Stimulated activated CD8-positive, alpha-beta memory T cell treated with anti-CD3 and anti-CD28 coated beads, Interleukin-4, amount 100 ng/mL, for 24 hours (primary cell): ENCODE measurements at regions not wholly inside any gene's neighbourhood (a gene's known extent, or its start where the extent isn't known, plus 50 kb on each side); places are given as distances from the start of the nearest gene placed in this dataset.
"Not testable (repeated sequence)": the region's sequence is repeated elsewhere in the genome, so short reads cannot be mapped to it uniquely, and the experiment has no call there.

ENCODE experiments used
- DNase-seq: peaks from one replicate; pipeline ENCODE4 v3.0.0-alpha.2; 2020; ENCODE audit warnings: low read depth

DNA sequence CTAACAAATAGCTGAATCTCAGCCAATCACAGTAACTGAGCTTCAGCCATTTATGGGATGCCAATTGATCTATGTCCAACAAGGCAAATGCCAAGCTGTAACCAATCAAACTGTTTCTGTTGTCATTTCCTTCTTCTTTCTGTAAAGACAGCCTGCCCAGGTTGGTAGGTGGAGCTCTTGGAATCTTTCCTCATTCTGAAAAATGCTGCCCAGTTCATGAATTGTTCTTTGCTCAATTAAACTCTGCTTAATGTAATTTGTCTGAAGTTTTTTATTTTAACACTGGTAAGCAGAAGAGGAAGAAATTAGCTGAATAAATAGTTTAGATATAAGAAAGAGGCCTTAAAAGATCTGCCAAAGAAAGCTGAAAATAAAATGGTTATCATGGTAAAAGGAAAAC lies 1235.6 kb downstream of the EFNA5 start:
- no peak for DNase-seq

DNA sequence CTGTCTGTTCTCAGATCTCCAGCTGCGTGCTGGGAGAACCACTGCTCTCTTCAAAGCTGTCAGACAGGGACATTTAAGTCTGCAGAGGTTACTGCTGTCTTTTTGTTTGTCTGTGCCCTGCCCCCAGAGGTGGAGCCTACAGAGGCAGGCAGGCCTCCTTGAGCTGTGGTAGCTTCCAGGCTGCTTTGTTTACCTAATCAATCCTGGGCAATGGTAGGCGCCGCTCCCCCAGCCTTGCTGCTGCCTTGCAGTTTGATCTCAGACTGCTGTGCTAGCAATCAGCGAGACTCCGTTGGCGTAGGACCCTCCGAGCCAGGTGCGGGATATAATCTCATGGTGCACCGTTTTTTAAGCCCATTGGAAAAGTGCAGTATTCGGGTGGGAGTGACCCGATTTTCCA lies 1240.0 kb downstream of the EFNA5 start:
- DNase-seq, result not testable (repeated sequence)

DNA sequence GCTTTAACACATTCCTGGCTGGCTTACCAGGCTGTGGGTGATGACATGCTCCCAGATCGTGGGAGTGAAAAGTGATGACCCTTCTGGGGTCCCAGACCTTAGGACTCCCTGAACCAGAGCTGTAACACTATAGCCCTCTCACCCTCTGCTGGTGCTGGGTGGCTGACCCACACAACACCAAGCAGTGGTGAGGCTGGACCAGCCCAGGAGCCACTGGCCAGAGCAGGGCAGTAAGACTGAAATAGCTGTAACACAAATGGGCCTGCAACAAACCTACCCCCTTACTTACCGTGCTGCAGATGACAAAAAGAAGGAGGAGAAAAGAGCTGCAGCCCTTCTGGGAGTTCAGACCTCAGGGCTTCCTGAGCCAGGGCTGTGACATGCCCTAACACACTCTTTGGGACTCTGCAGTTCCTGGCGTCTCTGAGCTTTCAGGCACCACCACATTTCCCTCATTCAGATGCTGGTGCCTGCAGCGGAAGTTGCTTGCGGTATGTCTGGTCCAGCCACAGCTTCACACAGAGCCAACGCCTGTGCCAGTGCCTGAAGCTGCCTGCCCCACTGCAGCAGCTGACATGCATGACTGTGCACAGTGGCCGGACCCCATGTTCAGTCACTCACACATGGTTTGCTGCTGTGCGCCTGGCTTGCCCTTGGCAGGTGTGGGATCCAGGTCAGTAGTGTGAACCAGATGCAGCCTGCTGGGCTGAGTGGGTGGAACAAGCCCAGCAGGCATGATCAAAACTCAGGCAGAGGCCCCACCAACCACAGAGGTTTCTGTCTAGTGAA lies 1247.4 kb downstream of the EFNA5 start:
- no peak for DNase-seq

- no peak for DNase-seq
These were observed 1250.6 kb downstream of the EFNA5 start for GRCh38 chr5:106420102-106420501.

DNA sequence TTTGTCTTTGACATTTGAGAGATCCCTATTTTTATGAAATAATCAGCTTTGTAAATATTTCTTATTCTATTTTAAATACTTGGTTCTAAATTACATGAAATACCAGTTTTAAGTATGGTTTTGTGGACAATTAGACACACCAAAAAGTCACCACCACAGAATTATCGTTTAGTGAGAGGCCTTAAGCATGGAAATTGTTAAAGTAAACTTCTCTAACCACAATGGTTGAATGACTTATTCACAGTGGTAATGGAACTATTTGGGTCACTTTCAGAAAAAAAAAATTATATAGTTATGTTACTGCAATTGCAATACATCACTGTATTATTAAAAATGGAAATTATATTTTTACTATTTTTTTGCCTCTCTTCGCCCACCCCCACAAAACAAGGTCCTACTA lies 1252.5 kb downstream of the EFNA5 start:
- DNase-seq, result no peak

DNA sequence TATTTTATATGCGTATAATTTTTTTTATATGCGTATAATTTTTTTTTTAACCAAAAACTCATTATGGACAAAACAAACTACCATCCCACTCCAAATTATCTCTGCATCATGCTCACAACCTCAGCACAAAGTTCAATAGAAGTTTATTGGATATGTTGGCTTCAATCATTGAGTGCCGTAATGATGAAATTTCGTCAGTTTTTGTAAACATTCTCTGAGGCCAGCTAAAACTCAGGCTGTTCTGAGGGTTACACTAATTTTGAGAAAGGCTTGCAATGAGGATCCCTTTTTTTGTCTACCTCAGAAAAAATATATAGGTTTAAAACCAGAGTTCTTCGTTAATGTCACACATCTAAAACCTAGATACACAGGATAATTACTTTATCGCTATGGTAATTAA lies 1253.2 kb downstream of the EFNA5 start:
- no peak for DNase-seq

- no peak for DNase-seq
These were observed 1253.6 kb downstream of the EFNA5 start for GRCh38 chr5:106417163-106417562.

DNA sequence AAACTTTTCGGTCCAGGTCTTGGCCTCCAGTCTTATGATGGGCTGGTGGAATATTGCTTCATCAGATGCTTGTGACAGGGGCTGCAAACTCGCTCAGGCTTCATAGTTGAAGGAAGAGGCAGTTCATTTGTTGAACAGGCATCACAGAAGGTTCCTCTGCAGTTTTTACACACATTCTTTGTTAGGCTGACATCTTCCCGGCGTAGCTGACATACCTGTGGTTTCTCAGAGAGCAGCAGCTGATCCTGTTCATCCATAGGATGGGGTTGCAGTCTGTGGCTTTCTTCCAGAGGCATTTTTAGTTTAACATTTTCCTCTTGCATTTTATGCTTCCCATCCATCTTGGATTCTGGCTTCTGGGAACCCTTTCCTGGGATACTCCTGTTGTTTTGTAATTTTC lies 1255.2 kb downstream of the EFNA5 start:
- no peak for DNase-seq

- no peak for DNase-seq
These were observed 1256.4 kb downstream of the EFNA5 start for GRCh38 chr5:106414342-106414741.

DNA sequence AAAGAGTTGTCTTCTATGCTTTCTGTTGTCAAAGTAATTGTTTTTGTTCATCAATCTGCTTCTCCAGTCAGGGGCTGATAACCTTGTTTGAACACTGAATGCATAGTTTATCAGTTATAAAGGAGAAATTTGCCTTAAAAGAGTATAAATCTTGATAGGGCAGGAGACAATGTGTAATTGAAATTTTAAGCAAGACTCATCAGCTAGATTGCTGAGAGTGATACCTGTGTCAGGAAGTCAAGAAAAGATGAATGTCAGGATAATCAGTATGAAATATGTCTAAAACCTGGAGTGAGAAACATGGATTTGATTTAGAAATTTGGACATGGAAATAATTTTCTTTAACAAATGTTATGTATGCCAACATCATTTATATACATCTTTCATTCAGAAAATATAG lies 1258.1 kb downstream of the EFNA5 start:
- DNase-seq, result no peak

DNA sequence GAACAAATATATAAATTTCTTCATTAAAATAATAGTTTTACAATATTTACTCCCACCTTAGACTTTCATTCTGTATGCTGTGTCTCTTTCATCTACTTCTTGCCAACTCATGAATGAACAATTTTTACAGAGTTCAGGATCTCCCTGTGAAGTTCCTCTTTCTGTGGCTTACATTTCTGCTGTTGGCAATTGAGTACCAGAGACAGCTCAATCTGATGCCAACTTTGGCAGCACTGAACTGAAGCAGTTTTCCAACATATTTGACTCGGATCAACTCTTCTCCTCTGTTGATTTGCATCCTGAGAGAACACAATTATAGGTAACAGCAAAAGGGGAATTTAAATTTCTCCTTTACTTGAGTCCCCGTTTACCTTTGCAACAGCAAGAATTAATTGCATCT lies 1262.2 kb downstream of the EFNA5 start:
- no peak for DNase-seq

DNA sequence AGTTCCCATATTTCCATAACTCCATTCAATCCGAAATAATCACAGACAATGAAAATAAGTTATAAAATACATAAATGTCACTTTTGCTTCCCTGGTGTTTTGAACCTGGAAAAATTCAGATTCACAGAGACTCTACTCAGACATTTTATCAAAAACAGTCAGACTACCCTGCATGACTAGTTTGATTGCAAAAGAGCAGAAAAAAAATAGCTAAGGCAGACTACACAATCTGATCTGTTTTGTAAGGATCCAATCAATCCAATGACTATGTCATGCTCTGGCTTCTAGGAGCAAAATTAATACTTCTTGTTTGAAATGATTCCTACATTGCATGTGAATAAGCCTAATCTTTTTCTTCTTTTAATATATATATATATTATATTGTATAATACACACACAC lies 1262.6 kb downstream of the EFNA5 start:
- DNase-seq, result no peak

DNA sequence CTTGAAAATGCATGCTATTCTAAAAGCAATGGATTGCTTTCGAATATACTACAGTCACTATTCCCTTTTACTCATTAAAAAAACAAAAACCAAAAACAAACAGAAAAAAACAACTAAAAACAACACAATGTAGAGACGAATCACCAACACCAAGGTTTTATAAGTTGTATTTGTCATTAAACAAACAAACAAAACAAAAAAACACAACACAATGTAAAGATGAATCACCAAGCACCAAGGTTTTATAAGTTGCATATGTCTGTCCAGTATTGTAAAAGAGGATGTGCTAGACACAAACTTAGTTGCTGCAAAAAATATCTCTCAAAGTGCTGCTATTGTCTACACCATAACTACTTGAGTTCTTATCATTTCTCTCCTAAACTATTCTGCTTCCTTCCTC lies 1269.2 kb downstream of the EFNA5 start:
- DNase-seq, result no peak

DNA sequence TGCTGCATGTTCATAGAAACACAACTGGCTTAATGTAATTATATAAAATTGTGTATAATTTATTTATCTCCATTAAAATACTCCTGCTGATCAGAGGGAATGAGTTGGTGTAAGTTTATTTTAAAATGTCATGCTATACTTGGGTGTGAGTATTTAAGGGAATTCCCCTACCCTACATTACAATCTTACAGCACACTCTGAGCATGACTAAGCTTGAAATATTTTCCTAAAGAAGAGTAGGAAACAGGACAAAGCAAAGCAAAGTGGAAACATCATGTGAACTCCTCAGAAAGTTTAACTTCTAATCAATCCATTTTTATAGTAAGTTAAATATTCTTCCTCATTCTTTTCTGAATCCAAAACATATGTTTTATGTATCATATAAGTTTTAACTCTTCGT lies 1271.3 kb downstream of the EFNA5 start:
- no peak for DNase-seq

DNA sequence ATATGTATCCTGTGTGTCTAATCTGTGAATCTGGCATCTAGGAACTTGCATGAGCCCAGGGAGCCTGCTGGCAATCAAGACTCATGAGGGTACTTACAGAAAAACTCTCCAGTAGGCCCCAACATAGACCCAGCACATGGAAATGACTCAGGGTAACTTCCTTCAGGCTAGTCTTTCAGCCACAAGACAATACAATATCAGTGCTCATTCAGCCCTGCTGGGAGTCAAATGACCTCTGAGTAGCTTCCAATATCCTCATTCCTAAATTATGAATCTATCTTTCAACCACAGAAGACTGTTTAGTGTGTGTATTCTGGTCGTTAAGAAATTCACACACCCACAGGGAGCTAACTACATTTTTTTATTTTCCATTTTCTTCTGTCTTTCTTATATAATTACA lies 1273.0 kb downstream of the EFNA5 start:
- DNase-seq, result no peak

DNA sequence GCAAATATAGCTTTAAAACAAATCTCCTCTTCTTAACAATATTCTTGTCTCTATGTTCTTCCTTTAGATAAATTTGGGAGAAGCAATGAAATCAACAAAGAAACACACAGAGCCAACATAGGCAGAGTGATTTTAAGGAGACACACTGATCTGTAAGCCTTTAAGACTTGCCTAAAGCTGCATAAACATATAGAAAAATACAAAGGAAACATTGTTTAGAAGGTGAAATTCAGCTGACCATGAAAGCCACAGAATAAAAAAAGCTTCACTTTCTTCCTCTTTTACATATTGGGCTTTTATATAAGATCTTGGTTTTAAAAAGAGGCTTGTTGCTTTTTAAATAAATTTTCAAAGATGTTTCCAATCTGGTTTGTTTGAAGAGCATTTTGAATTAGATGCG lies 1277.5 kb downstream of the EFNA5 start:
- DNase-seq, result no peak

- no peak for DNase-seq
These were observed 1278.0 kb downstream of the EFNA5 start for GRCh38 chr5:106392766-106393165.

- not testable (repeated sequence) for DNase-seq
These were observed 1283.0 kb downstream of the EFNA5 start for GRCh38 chr5:106387767-106388166.

GRCh38 chr5:106386287-106386686 lies 1284.5 kb downstream of the EFNA5 start:
- DNase-seq, result no peak

DNA sequence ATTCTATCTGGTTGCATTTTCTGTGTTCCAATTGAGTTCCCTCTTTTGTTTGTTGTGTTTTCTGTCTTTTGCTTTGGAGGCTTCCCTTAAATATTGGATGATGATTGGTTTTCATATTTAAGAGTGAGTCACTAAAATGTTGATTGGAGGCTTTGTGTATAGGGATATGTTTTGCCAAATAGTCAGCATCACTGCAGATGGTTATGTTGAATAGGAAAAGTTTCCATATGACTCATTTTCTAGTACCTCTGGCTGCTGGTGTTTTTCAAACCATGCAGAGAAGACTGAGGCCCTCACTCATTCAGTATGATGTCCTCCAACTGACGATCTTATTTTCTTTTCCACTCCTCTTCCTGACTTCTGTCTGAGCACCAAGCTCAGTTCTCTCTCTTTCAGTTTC lies 1290.0 kb downstream of the EFNA5 start:
- DNase-seq, result no peak

DNA sequence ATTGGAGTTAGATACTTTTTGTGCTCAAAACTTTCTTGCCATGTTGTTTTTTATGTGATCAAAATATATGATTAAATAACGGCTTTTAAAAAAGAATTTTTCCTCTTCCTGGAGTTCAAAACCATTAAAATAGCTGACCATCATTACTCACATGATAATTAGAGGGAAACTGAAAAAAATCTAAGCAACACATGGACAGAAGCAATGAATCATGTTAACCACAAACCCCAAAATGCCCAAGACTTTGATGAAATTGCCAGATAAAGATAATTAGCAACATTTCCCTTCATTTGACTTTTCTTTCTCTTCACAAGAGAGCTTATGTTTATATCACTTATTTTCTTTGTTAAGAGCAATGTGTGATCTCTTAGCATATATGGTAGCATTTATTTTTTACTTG lies 1294.2 kb downstream of the EFNA5 start:
- no peak for DNase-seq

GRCh38 chr5:106374956-106375355 lies 1295.8 kb downstream of the EFNA5 start:
- DNase-seq, result no peak

DNA sequence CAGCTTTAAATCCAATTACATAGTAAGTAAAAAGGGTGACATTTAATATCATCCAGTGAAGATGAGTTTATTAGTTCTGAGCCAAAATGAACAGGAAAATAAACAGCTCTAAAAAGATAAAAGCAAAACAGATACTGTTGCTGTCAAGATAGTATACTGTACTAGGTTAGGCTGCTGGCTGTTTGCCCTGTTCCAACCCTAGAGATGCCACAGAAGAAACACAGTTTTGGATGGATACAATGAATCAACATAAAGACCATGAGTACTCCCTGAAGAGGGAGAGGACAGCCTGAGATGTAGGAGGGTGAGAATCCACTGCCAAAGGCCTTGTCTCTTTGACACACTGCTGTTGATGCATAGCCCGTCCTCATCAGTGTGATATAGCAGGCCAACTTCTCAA lies 1302.7 kb downstream of the EFNA5 start:
- no peak for DNase-seq

DNA sequence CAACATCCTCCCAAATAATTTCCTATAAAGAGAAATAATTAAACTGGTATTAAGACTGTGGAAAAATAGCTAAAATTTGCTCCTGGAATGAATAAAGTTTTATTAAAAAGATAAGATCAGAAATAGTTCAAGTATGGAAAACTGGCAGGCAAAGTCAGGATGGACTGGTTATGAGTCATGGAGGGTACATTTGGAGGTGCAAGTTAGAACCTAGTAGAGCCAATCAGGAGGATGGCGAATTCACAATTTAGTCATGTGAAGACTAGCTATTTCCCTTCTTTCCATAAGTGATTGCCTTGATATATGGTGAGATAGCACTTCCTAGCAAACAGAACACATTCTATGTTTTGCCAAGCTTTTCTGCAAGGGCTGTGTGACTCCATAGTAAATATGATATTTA lies 1303.5 kb downstream of the EFNA5 start:
- DNase-seq, result no peak

DNA sequence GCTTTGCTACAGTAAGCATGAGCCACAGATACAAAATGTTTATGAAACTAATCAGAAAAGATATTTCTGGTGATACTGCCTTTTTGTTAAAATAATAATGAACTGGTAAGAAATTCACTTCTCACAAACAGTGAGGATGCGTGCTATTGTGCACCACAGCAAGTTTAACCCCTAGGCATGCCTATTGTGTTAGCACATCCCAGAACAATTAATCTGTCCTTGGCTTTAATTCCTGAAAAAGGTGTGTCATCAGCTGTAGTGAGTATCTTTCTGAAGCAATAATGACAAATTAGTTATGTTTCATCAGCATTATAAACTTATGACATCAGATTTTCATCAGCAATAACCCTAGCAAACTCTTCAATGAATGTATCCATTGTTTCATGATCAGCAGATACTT lies 1307.2 kb downstream of the EFNA5 start:
- DNase-seq, result no peak
